Activated CD8-positive, alpha-beta memory T cell treated with anti-CD3 and anti-CD28 coated beads for 24 hours (primary cell): ENCODE measurements at regions not wholly inside any gene's neighbourhood (a gene's known extent, or its start where the extent isn't known, plus 50 kb on each side); places are given as distances from the start of the nearest gene placed in this dataset.
A peak's percentile ranks its signal among the peaks of the same experiment; 100 is the strongest.

Source experiments
- DNase-seq: peaks from one replicate; pipeline ENCODE4 v3.0.0-alpha.2; 2020

GRCh38 chr7:73966062-73966940 is 61.7 kb upstream of the ELN start:
- no peak for DNase-seq

DNA sequence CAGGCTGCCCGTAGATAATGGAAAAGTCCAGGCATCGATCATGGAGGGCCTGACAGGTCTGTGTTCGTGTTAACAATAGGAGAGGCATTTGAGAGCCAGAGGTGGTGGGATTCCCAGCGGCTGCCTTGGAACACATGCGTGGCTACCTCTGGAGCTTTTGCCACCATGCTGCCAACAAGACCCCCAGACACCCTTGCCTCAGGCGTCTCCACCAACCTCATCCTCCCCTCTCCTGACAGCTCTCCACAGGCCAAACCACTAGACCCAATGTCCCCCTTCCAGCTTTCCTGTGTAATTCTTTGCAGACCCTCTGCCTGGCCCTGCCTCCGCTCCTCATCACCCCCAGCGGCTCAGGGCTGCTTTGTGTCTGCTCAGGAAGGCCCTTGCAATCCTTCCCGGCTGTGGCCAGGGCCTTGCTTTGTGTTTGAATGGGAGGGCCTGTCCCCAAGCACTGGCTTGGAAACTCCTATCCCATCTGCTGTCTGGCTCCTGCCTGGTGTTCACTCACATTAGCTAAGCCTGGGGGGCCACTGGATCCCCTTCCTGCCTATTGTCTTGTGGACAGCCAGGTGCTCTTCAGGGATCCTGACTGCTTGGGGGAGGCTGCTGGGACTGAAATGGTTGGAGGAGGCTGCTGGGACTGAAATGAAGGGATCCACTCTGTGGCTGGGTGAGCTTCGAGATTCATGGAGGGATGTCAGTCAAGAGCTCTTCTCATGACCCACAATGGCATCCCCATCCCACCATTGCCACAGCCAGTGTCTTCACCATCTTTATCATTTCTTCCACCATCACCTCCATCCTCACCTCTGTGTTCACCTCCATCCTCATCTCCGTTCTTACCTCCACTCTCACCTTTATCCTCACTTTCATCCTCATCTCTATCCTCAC is 60.8 kb upstream of the ELN start:
- peak; percentile 35 for DNase-seq

- peak; percentile 26 for DNase-seq
Observed at GRCh38 chr7:73967832-73968290, 60.1 kb upstream of the ELN start.

GRCh38 chr7:73968487-73968886 is 59.5 kb upstream of the ELN start:
- DNase-seq = no peak

- DNase-seq = peak; percentile 26
Observed at GRCh38 chr7:73969991-73970390, 58.0 kb upstream of the ELN start.

DNA sequence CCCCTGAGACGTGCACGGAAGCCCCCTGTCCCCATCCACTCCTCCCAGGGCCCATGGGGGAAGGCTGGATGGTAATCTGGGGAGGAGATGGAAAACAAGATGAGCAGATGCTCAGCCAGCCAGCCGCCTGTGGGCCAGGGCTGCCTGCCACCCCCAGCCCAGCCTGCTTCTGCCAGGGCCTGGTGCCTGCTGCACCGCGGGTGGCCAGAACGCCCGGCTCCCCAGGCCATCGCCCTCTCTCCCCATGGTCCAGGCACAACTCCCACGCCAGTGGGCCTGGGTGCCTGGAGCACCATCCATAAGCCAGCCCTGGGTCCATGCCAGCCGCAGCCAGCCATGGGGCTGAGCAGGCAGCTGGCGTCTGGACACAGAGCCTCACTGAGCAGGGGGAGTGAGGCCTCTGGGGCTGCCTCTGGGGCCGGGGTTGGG is 57.2 kb upstream of the ELN start:
- DNase-seq = peak; percentile 17

DNA sequence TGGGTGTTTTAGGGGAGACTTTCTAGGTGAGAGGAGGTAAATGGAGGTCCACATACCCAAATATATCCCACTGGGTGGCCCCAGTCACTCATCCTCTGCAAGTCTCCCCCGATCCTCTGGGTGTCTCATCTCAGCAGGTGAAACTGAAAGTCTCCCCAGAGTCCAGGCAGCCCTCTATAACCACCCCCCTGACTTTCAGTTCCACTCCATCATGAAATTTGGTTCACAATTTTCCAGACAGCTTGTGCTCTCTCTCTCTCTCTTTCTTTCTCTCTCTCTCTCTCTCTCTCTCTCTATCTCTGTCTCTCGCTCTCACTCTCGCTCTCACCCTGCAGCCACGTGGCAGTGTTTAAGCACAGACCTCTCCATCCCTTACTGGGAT is 56.7 kb upstream of the ELN start:
- peak; percentile 9 for DNase-seq

DNA sequence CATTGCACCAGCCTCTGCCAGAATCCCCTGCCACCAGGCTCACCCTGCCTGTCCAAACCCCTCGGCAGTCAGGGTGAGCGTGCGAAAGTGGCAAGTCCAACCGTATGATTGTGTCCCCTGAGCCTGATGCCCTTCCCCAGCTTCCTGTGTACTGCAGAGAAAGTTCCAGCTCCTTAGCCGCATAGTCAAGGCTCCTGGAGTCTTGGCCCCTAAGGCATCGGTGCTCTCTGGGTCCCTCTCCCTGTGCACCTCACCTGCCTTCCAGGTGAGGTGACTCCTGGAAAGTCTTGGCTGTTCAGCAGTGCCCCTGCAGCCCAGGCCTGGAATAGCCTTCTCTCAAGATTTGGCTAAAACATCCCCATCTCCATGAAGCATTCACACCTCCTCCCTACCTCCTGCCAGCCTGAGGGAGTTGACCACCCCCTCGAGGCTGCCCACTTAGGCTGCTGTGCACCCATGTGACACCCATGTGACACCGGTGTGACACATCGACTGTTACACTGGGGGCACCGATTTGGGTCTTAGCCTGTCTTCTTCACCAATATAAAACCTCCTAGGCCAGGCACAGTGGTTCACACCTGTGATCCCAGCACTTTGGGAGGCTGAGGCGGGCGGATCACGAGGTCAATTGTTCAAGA is 56.1 kb upstream of the ELN start:
- peak; percentile 37 for DNase-seq

DNA sequence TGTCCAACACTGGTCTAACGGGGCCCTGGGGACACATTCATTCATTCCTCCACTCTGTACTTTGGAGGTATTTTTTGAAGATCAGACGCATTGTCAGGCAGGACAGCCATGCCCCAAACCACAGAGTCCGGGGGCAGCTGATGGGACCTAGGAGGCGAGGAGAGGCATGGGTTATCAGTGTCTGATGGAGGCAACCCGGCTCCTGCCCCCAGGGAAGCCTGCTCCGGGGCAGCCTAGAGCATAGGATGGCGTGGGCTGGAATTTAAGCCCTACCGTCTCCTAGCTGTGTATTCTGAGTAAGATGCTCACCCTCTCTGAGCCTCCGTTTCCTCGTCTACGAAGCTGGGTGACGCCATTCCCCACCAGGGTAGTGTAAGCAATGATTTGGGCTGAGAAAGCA is 55.4 kb upstream of the ELN start:
- peak; percentile 11 for DNase-seq

DNA sequence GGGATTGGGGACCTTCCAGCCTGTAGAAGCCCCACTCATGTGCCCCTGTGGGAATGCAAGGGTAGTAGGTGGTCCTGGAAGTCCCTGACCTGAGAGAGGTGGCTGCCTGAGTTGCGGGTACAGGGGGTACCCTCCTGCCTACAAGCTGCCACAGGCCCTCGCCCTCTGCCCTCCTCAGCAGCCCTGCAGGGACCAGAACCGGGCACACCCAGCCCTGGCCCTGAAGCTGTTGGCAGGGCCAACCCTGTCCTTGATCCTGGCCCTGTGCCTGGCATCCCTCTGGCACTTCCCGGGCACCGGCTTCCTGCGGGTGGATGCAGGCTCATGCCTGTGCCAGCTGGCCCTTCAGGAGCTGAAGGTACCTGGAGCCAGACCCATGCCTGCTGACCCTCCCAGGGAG is 54.9 kb upstream of the ELN start:
- peak; percentile 42 for DNase-seq

DNA sequence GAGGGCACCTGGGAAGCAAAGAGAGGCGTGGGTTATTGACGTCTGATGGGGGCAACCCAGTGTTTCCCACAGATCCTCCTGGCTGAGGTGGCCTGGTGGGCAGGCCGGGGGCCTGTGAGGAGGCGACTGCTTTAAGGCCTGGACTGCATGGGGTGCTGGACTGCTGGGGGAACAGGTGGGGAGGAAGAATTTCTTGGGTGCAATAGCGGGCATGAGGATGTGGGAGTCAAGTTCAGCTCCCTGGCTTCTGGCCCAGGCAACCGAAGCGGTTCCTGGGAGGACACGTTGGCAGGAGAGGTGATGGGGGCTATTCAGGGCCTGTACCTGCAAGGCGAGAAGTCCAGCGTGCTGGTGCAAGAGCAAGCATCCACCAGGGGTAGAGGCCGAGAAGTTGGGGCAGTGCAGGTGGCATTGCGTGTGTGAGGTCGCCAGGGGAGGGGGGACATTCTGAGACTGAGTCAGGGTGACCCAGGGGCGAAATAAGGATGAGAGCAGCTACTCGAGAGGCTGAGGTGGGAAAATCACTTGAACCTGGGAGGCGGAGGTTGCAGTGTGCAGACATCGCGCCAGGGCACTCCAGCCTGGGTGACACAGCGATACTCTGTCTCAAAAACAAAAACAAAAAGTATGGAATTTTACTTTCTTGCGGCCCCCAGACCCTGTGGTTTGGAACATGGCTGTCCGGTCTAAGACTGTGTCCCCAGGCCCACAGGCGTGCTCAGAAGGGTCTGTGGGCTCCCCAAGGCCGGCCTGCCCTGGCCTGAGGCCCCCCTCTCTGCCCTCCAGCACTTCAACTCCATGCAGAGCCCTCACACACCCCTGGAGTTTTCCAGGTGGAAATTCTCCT is 53.6 kb upstream of the ELN start:
- DNase-seq = no peak

DNA sequence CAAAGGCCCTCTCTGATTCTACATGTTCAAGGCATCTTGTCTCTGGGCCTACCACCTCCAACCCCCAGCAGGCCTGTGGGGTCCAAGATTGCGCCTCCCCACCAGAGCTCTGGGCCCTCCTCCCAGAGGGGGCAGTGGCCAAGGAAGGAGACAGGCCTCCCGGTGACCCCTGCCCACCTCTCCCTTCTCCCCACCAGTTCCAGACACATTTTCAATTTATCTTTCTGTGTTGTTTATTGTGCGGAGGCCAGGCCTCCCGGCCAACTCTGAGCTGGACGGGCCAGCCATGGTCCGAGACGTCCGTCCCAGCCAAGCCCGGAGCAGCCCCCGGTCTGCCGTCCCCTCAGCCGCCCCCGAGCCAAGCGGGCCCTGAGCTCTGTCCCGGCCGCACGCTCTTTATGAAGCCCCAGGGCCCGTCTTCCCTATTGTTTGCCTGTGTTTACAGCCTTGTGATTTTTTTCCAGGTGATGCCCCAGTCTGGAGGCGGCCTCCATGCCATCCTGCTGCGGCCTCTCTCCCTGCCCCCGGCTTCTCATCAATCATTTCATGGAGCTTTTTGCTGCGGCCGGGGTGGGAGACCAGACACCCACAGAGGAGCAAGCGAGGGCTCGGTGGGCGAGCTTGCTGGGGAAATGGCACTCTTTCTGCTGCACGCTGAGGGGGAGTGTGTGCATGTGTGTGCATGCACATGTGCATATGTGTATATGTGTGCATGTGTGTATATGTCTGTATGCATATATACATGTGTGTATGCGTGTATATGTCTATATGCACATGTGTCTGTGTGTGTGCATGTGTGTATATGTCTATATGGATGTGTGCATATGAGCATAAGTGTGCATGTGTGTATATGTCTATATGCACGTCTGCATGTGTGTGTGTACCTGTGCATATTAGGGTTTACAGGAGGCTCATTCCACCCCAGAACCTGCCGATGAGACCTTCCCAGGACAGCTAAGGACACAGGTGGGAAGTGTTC is 52.7 kb upstream of the ELN start:
- DNase-seq = no peak

DNA sequence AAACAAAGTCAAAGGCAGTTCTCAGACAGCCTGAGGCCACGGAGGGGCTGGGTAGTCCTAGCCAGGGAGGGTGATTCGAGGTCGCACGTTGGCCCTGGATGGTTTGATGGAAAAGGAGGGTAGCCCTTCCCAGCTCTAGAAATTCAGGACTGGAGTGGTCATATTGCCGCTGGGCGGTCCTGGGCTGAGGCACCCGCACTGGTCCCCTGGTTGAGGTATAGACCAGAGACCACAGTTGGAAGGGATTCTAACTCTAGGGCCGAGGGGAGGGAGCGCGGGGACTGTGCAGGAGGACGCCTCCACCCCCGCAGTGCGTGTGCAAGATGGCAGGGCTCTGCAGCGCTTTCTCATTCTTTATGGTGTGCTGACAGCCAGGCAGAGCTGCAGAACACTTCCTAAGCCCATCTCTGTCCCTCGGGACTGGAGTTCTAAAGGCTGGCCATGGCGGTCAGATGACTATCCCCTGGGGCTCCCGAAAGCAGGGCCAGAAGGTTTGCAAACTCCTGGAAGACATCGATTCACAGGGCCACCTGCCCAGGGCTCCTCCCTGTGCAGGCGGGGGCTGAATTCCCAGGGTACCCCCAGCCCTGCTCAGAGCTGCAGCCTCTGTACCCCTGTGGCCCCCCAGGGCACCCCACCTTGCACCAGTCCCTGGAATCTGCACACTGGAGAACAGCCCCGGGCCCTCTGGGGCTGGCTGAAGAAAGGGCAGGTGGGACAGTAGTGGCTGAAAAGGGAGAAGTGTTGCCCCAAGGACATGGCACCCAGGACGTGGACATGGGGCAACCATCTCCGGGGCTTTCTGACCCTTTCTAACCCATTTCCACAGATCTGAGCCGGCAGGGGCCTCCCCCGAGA is 51.0 kb upstream of the ELN start:
- no peak for DNase-seq

- DNase-seq = no peak
Observed at GRCh38 chr7:73977619-73978618, 50.1 kb upstream of the ELN start.
